ENCODE measurements at regions not wholly inside any gene's neighbourhood (a gene's known extent, or its start where the extent isn't known, plus 50 kb on each side); places are given as distances from the start of the nearest gene placed in this dataset.

DNA sequence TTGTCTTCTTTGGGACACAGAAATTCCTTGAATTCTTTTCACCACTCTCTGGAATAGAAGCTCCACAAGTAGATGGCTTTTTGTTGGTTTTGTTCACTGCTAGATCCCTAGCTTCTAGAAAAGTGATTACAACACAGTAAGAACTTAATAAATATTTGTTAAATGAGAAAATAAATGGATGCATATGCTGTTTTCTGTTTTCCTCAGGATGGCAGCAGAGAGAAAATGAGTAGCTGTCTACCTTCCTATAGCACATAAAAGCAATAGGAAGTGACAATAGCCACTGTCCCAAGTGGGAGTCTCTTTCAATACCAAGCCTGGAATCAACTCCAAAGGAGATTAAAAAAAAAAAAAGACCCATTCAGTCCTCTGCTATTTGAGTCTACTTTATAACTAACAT, 100.6 kb upstream of the NREP start:
- Histone ChIP-seq H3K9me3 (no peaks in the 10 kb centered on the region), H3K4me1 (peaks cover 12 to 16% of the 10 kb centered on the region in 2 donors), H3K27me3 (no peaks in the 10 kb centered on the region), H3K36me3 (no peaks in the 10 kb centered on the region), H3K4me3 (no peak overlapping the region), H3K27ac (no peak overlapping the region)
- intact Hi-C loops (cut with DNase I; ENCODE audit: low total_unique reads) = no loop called here
- in situ Hi-C loops (cut with MboI; ENCODE audit: low sequenced_read_pairs in 4 of 4) = loop anchor here in 1 of 4 donors (25.0 kb wide), 1 partner anchor 280 kb away; no protein-coding TSS in a partner anchor
- ATAC-seq (no peak), DNase-seq (no peak)
- TF ChIP-seq, protein P1, sequence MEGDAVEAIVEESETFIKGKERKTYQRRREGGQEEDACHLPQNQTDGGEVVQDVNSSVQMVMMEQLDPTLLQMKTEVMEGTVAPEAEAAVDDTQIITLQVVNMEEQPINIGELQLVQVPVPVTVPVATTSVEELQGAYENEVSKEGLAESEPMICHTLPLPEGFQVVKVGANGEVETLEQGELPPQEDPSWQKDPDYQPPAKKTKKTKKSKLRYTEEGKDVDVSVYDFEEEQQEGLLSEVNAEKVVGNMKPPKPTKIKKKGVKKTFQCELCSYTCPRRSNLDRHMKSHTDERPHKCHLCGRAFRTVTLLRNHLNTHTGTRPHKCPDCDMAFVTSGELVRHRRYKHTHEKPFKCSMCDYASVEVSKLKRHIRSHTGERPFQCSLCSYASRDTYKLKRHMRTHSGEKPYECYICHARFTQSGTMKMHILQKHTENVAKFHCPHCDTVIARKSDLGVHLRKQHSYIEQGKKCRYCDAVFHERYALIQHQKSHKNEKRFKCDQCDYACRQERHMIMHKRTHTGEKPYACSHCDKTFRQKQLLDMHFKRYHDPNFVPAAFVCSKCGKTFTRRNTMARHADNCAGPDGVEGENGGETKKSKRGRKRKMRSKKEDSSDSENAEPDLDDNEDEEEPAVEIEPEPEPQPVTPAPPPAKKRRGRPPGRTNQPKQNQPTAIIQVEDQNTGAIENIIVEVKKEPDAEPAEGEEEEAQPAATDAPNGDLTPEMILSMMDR (IDR thresholded peaks at IDR 0.05 in 4 of 5, conservative IDR thresholded peaks at IDR 0.05 in 1 of 5) = no peak
- TF ChIP-seq POLR2A (IDR thresholded peaks at IDR 0.05) = no peak

DNA sequence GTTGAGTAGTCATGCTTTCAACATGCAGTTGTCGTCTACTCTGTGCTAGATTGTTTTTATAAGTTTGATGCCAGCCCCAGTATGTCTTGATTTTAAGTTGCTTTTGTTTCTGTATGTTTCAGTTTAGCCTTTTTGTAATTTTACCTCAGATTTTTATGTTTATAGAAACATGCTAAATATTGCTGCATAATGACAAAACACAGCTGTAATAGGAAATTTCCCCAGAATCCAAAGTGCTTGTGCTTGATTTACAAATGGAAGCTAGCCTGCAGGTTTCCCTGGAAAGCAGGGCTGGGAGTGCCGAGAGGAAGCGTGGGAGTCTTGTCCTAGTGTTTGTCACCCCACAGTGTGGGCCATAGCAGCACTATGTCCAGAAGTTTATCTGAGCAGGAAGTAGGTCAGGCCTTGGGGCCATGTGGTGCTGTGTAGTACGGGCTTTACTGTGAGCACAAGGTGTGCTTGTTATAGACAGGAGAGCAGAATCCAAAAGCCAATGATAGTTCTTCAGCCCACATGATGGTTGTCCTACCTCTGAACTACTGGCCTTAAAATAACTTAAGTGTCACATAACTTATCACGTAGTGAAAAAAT, 100.0 kb upstream of the NREP start:
- ATAC-seq (no peak), DNase-seq (no peak)
- no peaks in the 10 kb centered on the region for H3K9me3 ChIP-seq
- no peaks in the 10 kb centered on the region for H3K36me3 ChIP-seq
- intact Hi-C loops (cut with DNase I; ENCODE audit: low total_unique reads) = no loop called here
- in situ Hi-C loops (cut with MboI; ENCODE audit: low sequenced_read_pairs in 4 of 4) = loop anchor here in 1 of 4 donors (25.0 kb wide), 1 partner anchor 280 kb away; no protein-coding TSS in a partner anchor
- peaks cover 12 to 16% of the 10 kb centered on the region in 2 donors for H3K4me1 ChIP-seq
- H3K27me3 ChIP-seq = no peaks in the 10 kb centered on the region
- no peak overlapping the region for H3K4me3 ChIP-seq
- no peak overlapping the region for H3K27ac ChIP-seq
- no peak for TF ChIP-seq POLR2A (IDR thresholded peaks at IDR 0.05)
- TF ChIP-seq, protein P1 (IDR thresholded peaks at IDR 0.05 in 4 of 5, conservative IDR thresholded peaks at IDR 0.05 in 1 of 5) = no peak

DNA sequence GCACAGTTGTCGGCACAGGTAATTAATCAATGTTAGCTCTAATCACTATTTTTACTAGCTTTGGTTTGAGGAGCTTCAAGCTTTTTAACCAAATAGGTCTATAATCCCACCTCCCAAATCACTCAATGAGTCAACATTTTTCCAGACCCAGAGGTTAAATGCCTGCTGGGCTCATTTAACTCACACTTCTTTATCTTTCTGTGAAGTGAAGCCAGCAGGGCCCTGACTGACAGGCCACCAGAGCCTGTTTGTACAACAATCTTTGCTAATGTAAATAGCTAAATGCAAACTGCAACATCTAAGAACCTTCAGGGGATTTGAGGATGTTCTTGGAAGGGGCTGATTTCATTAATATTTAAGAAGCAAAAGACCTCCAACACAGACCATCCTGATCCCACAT, 98.4 kb upstream of the NREP start:
- ATAC-seq (no peak), DNase-seq (no peak)
- H3K4me1 ChIP-seq = peaks cover 11 to 14% of the 10 kb centered on the region in 2 donors
- H3K4me3 ChIP-seq = no peak overlapping the region
- H3K27ac ChIP-seq = no peak overlapping the region
- intact Hi-C loops (cut with DNase I; ENCODE audit: low total_unique reads) (no loop called here), in situ Hi-C loops (cut with MboI; ENCODE audit: low sequenced_read_pairs in 4 of 4) (loop anchor here in 1 of 4 donors (25.0 kb wide), 1 partner anchor 282 kb away; no protein-coding TSS in a partner anchor)
- H3K9me3 ChIP-seq = no peaks in the 10 kb centered on the region
- H3K27me3 ChIP-seq = no peaks in the 10 kb centered on the region
- TF ChIP-seq, protein P1 (IDR thresholded peaks at IDR 0.05 in 4 of 5, conservative IDR thresholded peaks at IDR 0.05 in 1 of 5) = no peak
- no peak for TF ChIP-seq POLR2A (IDR thresholded peaks at IDR 0.05)
- H3K36me3 ChIP-seq = no peaks in the 10 kb centered on the region

DNA sequence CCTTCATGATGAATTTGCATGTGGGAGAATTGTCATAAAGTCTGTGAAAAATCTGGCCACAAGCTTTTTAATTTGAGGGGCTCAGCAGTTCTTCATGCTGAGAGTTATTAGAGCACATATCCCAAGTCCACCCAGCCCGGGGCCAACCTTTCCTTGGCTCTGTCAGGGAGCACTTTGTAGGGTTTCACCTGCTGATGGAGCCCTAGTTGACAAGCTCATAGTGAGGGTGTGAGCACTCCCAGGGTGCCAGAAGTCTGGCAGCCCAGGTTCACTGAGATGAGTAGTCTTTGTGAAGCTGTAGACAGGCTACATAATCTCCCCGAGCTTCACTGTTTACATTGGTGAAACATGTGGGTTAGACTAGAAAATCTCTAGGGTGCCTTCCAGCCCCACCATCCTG, 97.2 kb upstream of the NREP start:
- ATAC-seq (no peak), DNase-seq (no peak)
- intact Hi-C loops (cut with DNase I; ENCODE audit: low total_unique reads) (no loop called here), in situ Hi-C loops (cut with MboI; ENCODE audit: low sequenced_read_pairs in 4 of 4) (loop anchor here in 1 of 4 donors (25.0 kb wide), 1 partner anchor 283 kb away; no protein-coding TSS in a partner anchor)
- no peaks in the 10 kb centered on the region for H3K27me3 ChIP-seq
- H3K4me1 ChIP-seq = peaks cover 0 to 2% of the 10 kb centered on the region in 2 donors
- H3K9me3 ChIP-seq = no peaks in the 10 kb centered on the region
- TF ChIP-seq, protein P1 (IDR thresholded peaks at IDR 0.05 in 4 of 5, conservative IDR thresholded peaks at IDR 0.05 in 1 of 5) = no peak
- TF ChIP-seq POLR2A (IDR thresholded peaks at IDR 0.05) = no peak
- H3K4me3 ChIP-seq = no peak overlapping the region
- H3K36me3 ChIP-seq = no peaks in the 10 kb centered on the region
- H3K27ac ChIP-seq = no peak overlapping the region
